ENCODE measurements at regions not wholly inside any gene's neighbourhood (a gene's known extent, or its start where the extent isn't known, plus 50 kb on each side); places are given as distances from the start of the nearest gene placed in this dataset.

GRCh38 chr9:69970001-69970533 is 73.6 kb upstream of the MAMDC2 start:
- Histone ChIP-seq H3K4me2 (ENCODE audit: low read depth, low read length) (no peak overlapping the region), H3K36me3 (ENCODE audit: control insufficient read depth, insufficient read depth, low read length) (no peaks in the 10 kb centered on the region), H3K9me1 (ENCODE audit: insufficient read depth, low read length) (peaks cover 8% of the 10 kb centered on the region; the same call in 1 of the 2 replicates), H3K23ac (ENCODE audit: low read depth, low read length) (0 out of 2 replicates have a peak overlapping the region, but pooled peaks have one; percentile 43), H4K5ac (ENCODE audit: low read depth, low read length) (no peak overlapping the region), H3K79me1 (ENCODE audit: low read depth in 1 of 2, low read length in 2 of 2) (no peaks in the 10 kb centered on the region), H2BK20ac (ENCODE audit: low read depth, low read length) (peak overlapping the region; percentile 77; the same call in 1 of the 2 replicates), H2BK120ac (ENCODE audit: low read depth, low read length) (peak overlapping the region; percentile 76; the same call in 1 of the 2 replicates), H2BK15ac (ENCODE audit: low read depth, low read length) (peak overlapping the region; percentile 81; the same call in 1 of the 3 replicates), H3K4me1 (ENCODE audit: control insufficient read depth, insufficient read depth, low read length) (peaks cover 2% of the 10 kb centered on the region; the same call in 1 of the 2 replicates), H3K27ac (ENCODE audit: insufficient read depth, low read length) (no peak overlapping the region), H4K91ac (ENCODE audit: insufficient read depth, low read depth, low read length) (no peak overlapping the region), H4K8ac (ENCODE audit: low read depth in 2 of 2, low read length in 2 of 2) (peak overlapping the region in 1 of 2 experiments; percentile 35; a peak in 1 of 4 replicates), H2BK5ac (ENCODE audit: low read depth, low read length, poor library complexity, severe bottlenecking) (peak overlapping the region; percentile 39), H3K14ac (replicated peaks; ENCODE audit: low read depth, low read length) (peak overlapping the region; percentile 75; the same call in 1 of the 2 replicates), H3K4ac (ENCODE audit: low read depth, low read length) (peak overlapping the region; percentile 24; the same call in 1 of the 2 replicates), H2AK5ac (ENCODE audit: low read depth, low read length) (peak overlapping the region; percentile 13; the same call in 1 of the 2 replicates), H3K18ac (ENCODE audit: low read depth, low read length) (peak overlapping the region; percentile 20; the same call in 1 of the 2 replicates), H2AFZ (replicated peaks; ENCODE audit: low read length, poor library complexity) (no peak overlapping the region), H3K56ac (ENCODE audit: extremely low read depth, insufficient read depth, low read length) (no peak overlapping the region), H3K4me3 (ENCODE audit: insufficient read depth, low read depth, low read length) (no peak overlapping the region), H3K9me3 (ENCODE audit: control insufficient read depth, insufficient read depth, low read length) (no peaks in the 10 kb centered on the region), H4K20me1 (ENCODE audit: insufficient read depth, low read length) (no peaks in the 10 kb centered on the region), H3K27me3 (ENCODE audit: control insufficient read depth, insufficient read depth, low read length) (no peaks in the 10 kb centered on the region), H2AK9ac (replicated peaks; ENCODE audit: low read depth, low read length, poor library complexity) (no peak overlapping the region), H3K9ac (ENCODE audit: low read depth, low read length) (no peak overlapping the region)
- no CpG with 5 or more reads among the region's 1 CpG for WGBS, 2 experiments (ENCODE audit: extremely low coverage in 2 of 2, insufficient read length in 1 of 2)
- dilution Hi-C loops (cut with HindIII; ENCODE audit: low sequenced_read_pairs, unreplicated experiment) (no loop called here), in situ Hi-C loops (cut with MboI; ENCODE audit: low sequenced_read_pairs) (loop anchor here (5.0 to 25.0 kb wide), 3 partner anchors 142 to 642 kb away; no protein-coding TSS in a partner anchor), intact Hi-C loops (cut with micrococcal nuclease) (loop anchor here (5.0 to 10.0 kb wide), 2 partner anchors 72 to 285 kb away; partner anchors contain the start of genes MAMDC2 and SMC5)
- ATAC-seq (ENCODE audit: low read depth) (no peak), DNase-seq (no peak)
- ChIA-PET POLR2A (ENCODE audit: unreplicated experiment) (no interaction called here), CTCF (interaction anchor here (7.6 kb wide), 1 partner anchor 140 kb away, joined by 121 read pairs; no protein-coding TSS in a partner anchor)
- no TSS peak for BruUV-seq (replicated peaks)
- TF ChIP-seq NFE2L2 (IDR thresholded peaks at IDR 0.05; ENCODE audit: low read depth, low read length) (no peak), RFX5 (IDR thresholded peaks at IDR 0.05; ENCODE audit: low read depth, low read length) (no peak), RCOR1 (IDR thresholded peaks at IDR 0.05; ENCODE audit: insufficient replicate concordance, low read length) (no peak), CTCF (conservative IDR thresholded peaks at IDR 0.05; ENCODE audit: low read depth, low read length) (no peak), RAD21 (IDR thresholded peaks at IDR 0.05; ENCODE audit: low read length) (no peak)
- TF ChIP-seq, protein P1, sequence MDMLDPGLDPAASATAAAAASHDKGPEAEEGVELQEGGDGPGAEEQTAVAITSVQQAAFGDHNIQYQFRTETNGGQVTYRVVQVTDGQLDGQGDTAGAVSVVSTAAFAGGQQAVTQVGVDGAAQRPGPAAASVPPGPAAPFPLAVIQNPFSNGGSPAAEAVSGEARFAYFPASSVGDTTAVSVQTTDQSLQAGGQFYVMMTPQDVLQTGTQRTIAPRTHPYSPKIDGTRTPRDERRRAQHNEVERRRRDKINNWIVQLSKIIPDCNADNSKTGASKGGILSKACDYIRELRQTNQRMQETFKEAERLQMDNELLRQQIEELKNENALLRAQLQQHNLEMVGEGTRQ (IDR thresholded peaks at IDR 0.05; ENCODE audit: low read depth, low read length), result no peak
